HG03575 (cell line): ENCODE measurements at regions not wholly inside any gene's neighbourhood (a gene's known extent, or its start where the extent isn't known, plus 50 kb on each side); places are given as distances from the start of the nearest gene placed in this dataset.

ENCODE experiments used
- ATAC-seq: cut with Tn5 transposase; IDR thresholded peaks from one replicate; pipeline ENCODE4 v1.9.1; 2021; ENCODE audit not compliant: unreplicated experiment, insufficient number of reproducible peaks, low FRiP score; ENCODE audit errors: extremely low read depth

GRCh38 chr7:85512790-85513189 lies 325.9 kb upstream of the SEMA3D start:
- ATAC-seq = no peak

DNA sequence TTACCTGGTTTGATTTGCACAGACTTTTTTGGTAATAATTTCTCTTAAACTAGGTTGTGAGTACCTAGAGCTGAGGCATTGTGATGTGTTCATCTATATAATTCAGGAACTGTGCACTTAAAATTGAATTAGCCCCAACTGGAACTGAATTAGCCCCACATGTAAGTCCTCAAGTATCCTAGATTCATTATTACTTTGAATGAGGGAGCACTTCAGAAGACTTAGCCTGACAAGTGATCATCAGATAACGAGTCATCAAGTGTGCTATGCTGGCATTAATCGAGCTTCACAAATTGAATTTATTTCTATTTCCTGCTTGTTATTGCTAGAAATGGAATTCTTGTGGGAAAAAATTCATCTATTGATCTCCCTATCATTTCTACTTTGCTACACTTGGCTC lies 323.4 kb upstream of the SEMA3D start:
- no peak for ATAC-seq

- ATAC-seq = no peak
Measured at GRCh38 chr7:85509476-85509875, 322.6 kb upstream of the SEMA3D start.

- no peak for ATAC-seq
Measured at GRCh38 chr7:85508642-85509410, 322.0 kb upstream of the SEMA3D start.

- ATAC-seq = no peak
Measured at GRCh38 chr7:85498031-85498430, 311.2 kb upstream of the SEMA3D start.

GRCh38 chr7:85489498-85489897 lies 302.6 kb upstream of the SEMA3D start:
- ATAC-seq = no peak

DNA sequence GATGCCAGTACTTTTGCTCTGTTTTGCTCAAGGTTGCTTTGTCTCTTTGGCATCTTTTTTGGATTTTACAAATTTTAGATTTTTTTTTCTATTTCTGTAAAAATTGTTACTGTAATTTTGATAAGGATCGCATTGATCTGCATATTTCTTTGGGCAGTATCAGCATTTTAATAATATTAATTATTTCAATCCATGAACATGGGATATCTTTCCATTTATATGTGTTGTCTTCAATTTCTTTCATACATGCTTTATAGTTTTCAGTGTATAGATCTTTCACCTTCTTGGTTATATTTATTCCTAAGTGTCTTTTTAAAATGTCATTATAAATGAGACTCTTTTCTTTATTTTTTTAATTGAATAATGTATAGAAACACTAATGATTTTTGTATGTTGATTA lies 301.6 kb upstream of the SEMA3D start:
- ATAC-seq = no peak

DNA sequence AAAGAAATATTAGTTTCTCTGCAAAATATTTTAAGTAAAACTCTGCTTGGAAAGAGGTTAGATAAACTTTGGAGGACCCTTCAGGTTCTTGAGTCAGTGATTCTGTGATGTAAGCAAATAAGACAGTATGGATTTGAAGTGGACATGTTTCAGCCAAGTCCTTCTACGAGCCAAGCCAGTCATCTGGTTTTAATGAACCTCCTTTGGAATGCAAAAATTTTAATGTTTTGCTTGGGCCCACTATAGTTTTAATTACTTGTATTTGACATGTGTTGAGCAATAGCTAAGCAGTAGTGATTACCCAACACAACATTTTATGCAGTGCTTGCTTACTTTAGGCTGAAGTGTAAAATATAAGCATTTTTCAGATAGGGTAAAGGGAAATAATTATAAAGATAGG lies 296.3 kb upstream of the SEMA3D start:
- ATAC-seq = no peak

GRCh38 chr7:85480666-85481065 lies 293.8 kb upstream of the SEMA3D start:
- no peak for ATAC-seq

DNA sequence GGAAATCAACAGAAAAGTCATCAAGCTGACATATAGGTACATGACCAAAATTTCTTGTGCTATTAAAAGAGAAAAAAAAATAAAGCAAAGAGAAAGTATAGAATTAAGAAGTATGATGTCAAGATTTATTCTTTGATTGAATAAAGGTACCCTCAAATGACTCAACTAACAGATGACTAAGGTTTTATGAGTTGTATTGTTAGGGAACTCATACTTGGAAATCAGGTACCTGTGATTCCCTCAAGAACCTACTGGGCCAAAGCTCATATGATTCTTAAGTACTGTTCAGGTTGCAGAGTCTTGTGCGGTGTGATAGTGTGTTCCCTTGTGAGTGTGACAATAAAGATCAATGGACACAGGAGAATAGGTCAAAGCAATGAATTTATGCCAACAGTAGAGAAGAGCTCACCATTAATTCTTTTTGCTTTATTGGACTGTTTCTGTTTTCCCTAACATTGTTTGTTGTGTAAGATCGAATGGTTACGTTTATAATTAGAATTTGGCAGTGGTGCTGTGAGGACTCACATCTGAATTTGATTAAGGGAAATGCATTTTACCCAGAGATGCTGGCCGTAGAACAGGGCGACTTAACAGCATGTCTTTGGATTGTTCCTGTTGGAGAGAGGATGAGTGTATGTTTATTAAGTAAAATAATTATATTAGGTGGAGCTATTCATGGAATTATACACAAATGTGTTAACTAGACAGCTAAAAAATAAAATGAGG lies 293.2 kb upstream of the SEMA3D start:
- no peak for ATAC-seq

DNA sequence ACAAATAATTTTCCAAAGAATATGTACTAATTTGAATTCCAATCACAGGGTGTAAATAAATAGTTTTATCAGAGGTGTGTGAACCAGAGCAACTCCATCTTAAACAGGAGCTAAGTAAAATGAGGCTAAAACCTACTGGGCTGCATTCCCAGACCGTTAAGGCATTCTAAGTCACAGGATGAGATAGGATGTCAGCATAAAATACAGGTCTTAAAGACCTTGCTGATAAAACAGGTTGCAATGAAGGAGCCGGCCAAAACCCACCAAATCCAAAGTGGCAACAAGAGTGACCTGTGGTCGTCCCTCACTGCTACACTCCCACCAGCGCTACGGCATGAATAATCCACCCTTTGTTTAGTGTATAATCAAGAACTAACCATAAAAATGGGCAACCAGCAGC lies 291.7 kb upstream of the SEMA3D start:
- no peak for ATAC-seq

GRCh38 chr7:85475476-85475875 lies 288.6 kb upstream of the SEMA3D start:
- ATAC-seq = no peak

DNA sequence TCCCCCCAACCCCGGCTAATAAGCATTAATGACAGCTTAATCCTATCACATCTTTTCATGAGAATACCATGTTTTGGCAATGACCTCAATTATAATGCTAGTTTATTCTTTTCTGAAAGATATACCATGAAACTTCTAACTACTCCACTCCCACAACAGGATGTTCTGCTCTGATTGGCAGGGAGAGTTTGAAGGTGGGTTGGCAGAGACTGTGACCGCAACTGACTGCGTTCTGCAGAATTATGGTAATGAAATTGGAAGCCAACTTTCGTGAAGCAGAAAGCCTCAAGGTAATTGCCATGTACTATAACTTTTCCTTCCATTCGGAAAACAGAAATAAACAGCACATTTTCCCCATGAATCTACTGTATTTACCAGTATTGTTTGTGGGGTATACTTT lies 288.2 kb upstream of the SEMA3D start:
- ATAC-seq = no peak

DNA sequence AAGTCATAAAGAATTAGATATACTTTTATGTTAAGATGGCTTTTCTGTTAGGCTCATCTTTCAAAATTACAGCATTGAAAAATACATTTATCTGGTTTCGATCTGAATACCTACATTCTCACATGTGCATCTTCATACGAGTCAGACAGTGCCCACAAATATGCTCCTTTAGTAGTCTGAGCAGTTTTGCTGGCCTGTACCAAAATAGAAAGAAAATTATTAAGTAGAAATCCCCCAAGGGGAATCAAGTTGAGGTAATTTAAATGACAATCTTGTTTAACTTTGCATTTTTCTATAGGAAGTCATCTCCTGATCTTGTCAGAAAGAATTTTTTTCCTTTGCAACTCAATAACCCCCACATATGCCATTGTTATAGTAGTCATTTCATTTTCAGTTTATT lies 287.4 kb upstream of the SEMA3D start:
- peak; percentile 78 for ATAC-seq

DNA sequence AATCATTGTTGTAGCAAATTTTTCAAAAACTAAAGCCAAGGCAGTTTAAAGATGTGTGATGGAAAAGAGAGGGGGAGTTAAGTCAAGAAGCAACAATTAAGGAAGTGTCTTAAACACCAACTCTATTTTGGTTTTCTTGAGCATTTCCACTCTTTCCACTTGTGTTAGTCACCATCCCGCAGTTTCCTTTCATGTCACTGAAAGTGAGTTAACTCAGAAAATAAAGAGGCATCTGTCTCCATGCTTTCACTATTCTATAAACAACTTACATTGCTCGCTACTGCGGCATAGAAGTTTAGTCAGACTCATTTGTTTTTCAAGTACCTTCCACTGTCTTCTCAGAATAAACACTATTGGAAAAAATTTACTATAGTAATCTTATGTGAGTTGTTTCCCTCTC lies 284.9 kb upstream of the SEMA3D start:
- peak; percentile 35 for ATAC-seq

DNA sequence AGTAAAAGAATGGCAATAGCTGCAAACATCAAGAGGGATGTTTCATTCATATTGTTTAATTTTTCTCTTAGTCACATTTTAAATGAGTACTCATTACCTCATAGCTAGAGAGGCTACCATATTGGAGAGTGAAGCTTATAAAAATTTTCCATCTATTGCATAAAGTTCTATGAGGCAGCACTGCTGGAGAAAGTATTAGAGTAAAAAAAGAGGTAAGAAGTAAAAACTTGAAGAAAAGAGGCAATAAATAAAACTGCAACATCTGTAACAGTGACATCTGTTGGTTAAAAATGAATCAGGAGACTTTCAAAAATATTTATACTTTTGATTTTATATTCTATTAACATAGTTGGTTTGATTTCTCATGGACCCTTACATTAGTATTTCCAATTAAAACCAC lies 284.5 kb upstream of the SEMA3D start:
- ATAC-seq = no peak

- no peak for ATAC-seq
Measured at GRCh38 chr7:85469446-85470010, 282.7 kb upstream of the SEMA3D start.

DNA sequence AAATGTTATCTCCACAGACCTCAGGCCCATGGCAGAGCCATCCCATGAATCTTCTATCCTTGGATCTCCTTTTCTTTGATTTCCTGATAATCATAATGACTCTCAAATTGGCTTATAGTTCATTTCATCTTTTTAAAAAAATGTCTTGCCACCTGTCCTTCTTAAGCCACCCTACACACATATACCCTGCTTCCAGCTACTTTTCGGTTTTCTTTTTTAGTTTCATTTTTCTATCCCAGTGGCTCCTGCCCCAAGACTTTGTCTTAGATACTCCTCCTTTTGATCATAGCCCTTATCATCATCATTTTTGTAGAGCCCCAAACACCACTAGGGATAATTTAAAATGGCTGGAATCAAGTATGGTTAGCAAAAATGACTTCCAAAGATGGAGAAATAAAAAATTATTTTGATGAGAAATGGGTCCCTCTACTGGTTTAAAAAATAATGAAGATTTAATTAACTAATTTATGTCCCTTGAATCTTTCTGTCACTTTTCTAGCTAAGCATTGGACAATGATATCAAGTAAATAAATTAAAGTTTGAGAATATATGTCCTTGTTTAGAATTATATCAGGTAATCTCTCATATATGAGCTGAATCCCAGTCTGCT lies 277.3 kb upstream of the SEMA3D start:
- ATAC-seq = no peak

DNA sequence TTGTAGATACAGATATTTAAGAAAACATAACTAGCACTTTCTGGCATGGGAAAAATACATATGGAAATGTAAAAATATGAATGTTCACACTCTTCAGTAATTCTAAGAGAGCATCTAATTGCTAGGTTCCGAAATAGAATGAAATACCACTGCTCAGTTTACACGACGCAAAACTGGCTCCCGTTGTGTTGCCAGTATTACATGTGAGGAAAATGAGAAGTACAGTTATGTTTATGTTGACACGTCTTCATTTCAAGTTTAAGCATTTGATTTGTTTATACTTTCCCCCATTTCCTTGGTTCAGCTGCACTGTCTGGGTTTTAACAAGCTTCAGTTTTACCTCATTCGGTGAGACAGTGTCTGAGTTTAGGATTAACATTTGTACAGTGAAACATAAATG lies 275.8 kb upstream of the SEMA3D start:
- no peak for ATAC-seq

- ATAC-seq = no peak
Measured at GRCh38 chr7:85457911-85458310, 271.1 kb upstream of the SEMA3D start.
